Embryonic facial prominence (tissue), 1 donor: ENCODE measurements at regions not wholly inside any gene's neighbourhood (a gene's known extent, or its start where the extent isn't known, plus 50 kb on each side); places are given as distances from the start of the nearest gene placed in this dataset.
"Not testable (repeated sequence)": the region's sequence is repeated elsewhere in the genome, so short reads cannot be mapped to it uniquely, and the experiment has no call there.

Experiments
- DNase-seq: peaks from one replicate; pipeline ENCODE4 v3.0.0-alpha.2; 2016; ENCODE audit errors: extremely low spot score

GRCh38 chr17:77792626-77793025 is 165.9 kb upstream of the TNRC6C start:
- DNase-seq = no peak

- DNase-seq = no peak
Observed at GRCh38 chr17:77793146-77793970, 165.1 kb upstream of the TNRC6C start.

GRCh38 chr17:77793971-77794235 is 164.6 kb upstream of the TNRC6C start:
- no peak for DNase-seq

- no peak for DNase-seq
Observed at GRCh38 chr17:77794846-77795245, 163.7 kb upstream of the TNRC6C start.

- no peak for DNase-seq
Observed at GRCh38 chr17:77795685-77796084, 162.8 kb upstream of the TNRC6C start.

- no peak for DNase-seq
Observed at GRCh38 chr17:77796176-77796860, 162.2 kb upstream of the TNRC6C start.

GRCh38 chr17:77798031-77798430 is 160.5 kb upstream of the TNRC6C start:
- no peak for DNase-seq

- DNase-seq = no peak
Observed at GRCh38 chr17:77798481-77798880, 160.0 kb upstream of the TNRC6C start.

- no peak for DNase-seq
Observed at GRCh38 chr17:77800816-77801215, 157.7 kb upstream of the TNRC6C start.

- no peak for DNase-seq
Observed at GRCh38 chr17:77801545-77802332, 156.8 kb upstream of the TNRC6C start.

GRCh38 chr17:77802333-77802615 is 156.2 kb upstream of the TNRC6C start:
- DNase-seq = no peak

GRCh38 chr17:77802811-77803220 is 155.7 kb upstream of the TNRC6C start:
- peak; percentile 77 for DNase-seq

- no peak for DNase-seq
Observed at GRCh38 chr17:77803726-77804125, 154.8 kb upstream of the TNRC6C start.

GRCh38 chr17:77804796-77805426 is 153.6 kb upstream of the TNRC6C start:
- no peak for DNase-seq

GRCh38 chr17:77805970-77806369 is 152.5 kb upstream of the TNRC6C start:
- DNase-seq = not testable (repeated sequence)

- no peak for DNase-seq
Observed at GRCh38 chr17:77807051-77807745, 151.3 kb upstream of the TNRC6C start.

GRCh38 chr17:77807746-77808441 is 150.6 kb upstream of the TNRC6C start:
- no peak for DNase-seq

- no peak for DNase-seq
Observed at GRCh38 chr17:77808686-77809425, 149.6 kb upstream of the TNRC6C start.

GRCh38 chr17:77809814-77810213 is 148.7 kb upstream of the TNRC6C start:
- DNase-seq = no peak

- DNase-seq = no peak
Observed at GRCh38 chr17:77810536-77810935, 148.0 kb upstream of the TNRC6C start.

GRCh38 chr17:77811521-77811920 is 147.0 kb upstream of the TNRC6C start:
- DNase-seq = no peak
